ENCODE measurements at regions not wholly inside any gene's neighbourhood (a gene's known extent, or its start where the extent isn't known, plus 50 kb on each side); places are given as distances from the start of the nearest gene placed in this dataset.
"Not testable (repeated sequence)": the region's sequence is repeated elsewhere in the genome, so short reads cannot be mapped to it uniquely, and the experiment has no call there.

GRCh38 chr1:104061637-104062036 is 311.9 kb downstream of the AMY1C start:
- H3K18ac ChIP-seq (ENCODE audit: low read length); H2BK12ac ChIP-seq (ENCODE audit: low read length); H3K36me3 ChIP-seq (ENCODE audit: control insufficient read depth in 1 of 2, insufficient read depth in 2 of 2, low read length in 2 of 2); H4K12ac ChIP-seq (ENCODE audit: low read depth, low read length); H2AFZ ChIP-seq (ENCODE audit: insufficient read depth, low read length, poor library complexity); H2BK120ac ChIP-seq (ENCODE audit: insufficient read depth, low read length, poor library complexity); H4K8ac ChIP-seq (ENCODE audit: low read depth, low read length); H3K4me3 ChIP-seq (ENCODE audit: low read depth, low read length); H3K27me3 ChIP-seq (ENCODE audit: insufficient read depth, low read length); H3K79me2 ChIP-seq (ENCODE audit: control insufficient read depth, insufficient read depth, low read length, poor library complexity); H2AK5ac ChIP-seq (ENCODE audit: low read length); H3K14ac ChIP-seq (ENCODE audit: low read length); H3K4me1 ChIP-seq (ENCODE audit: control insufficient read depth in 1 of 2, insufficient read depth in 2 of 2, low read length in 2 of 2); H3K4me2 ChIP-seq (ENCODE audit: low read length); H4K91ac ChIP-seq (ENCODE audit: low read depth, low read length); H3K79me1 ChIP-seq (ENCODE audit: low read length); DNase-seq; H3K23ac ChIP-seq (ENCODE audit: low read length); H3K9ac ChIP-seq (ENCODE audit: low read length); H3K9me3 ChIP-seq (ENCODE audit: insufficient read depth, low read depth, low read length); H3K4ac ChIP-seq (ENCODE audit: low read depth, low read length); H3K27ac ChIP-seq (ENCODE audit: low read depth, low read length); H2BK5ac ChIP-seq (ENCODE audit: low read depth, low read length, poor library complexity): not testable (repeated sequence)
- no CpG with 5 or more reads among the region's 3 CpGs for WGBS (ENCODE audit: extremely low coverage, insufficient coverage, insufficient read length)

DNA sequence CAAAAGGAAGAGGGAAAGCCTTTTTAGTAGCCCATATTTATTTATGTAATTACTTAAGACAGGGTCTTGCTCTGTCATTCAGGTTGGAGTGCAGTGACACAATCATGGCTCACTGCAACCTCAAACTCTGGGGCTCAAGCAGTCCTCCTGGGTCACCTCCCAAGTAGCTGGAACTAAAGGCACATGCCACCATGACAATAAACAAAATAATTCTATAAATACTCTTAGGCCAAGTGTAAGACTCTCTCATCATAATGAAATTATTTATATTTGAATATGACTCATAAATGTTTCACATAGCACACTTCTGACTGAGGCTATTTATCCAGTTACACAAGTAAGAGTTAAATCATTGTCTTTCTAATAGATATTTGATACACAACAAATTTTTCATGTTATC is 314.7 kb downstream of the AMY1C start:
- Histone ChIP-seq H2BK12ac (ENCODE audit: low read length) (no peak overlapping the region), H3K27ac (ENCODE audit: low read depth, low read length) (no peak overlapping the region), H3K4ac (ENCODE audit: low read depth, low read length) (no peak overlapping the region), H2BK120ac (ENCODE audit: insufficient read depth, low read length, poor library complexity) (no peak overlapping the region), H3K79me1 (ENCODE audit: low read length) (no peaks in the 10 kb centered on the region), H2BK5ac (ENCODE audit: low read depth, low read length, poor library complexity) (no peak overlapping the region), H3K18ac (ENCODE audit: low read length) (no peak overlapping the region), H3K9me3 (ENCODE audit: insufficient read depth, low read depth, low read length) (no peaks in the 10 kb centered on the region), H3K4me2 (ENCODE audit: low read length) (no peak overlapping the region), H3K14ac (ENCODE audit: low read length) (no peak overlapping the region), H3K4me1 (ENCODE audit: control insufficient read depth in 1 of 2, insufficient read depth in 2 of 2, low read length in 2 of 2) (no peaks in the 10 kb centered on the region), H3K79me2 (ENCODE audit: control insufficient read depth, insufficient read depth, low read length, poor library complexity) (no peaks in the 10 kb centered on the region), H2AK5ac (ENCODE audit: low read length) (no peak overlapping the region), H4K91ac (ENCODE audit: low read depth, low read length) (no peak overlapping the region), H4K8ac (ENCODE audit: low read depth, low read length) (no peak overlapping the region), H3K23ac (ENCODE audit: low read length) (no peak overlapping the region), H3K4me3 (ENCODE audit: low read depth, low read length) (no peak overlapping the region), H3K36me3 (ENCODE audit: control insufficient read depth in 1 of 2, insufficient read depth in 2 of 2, low read length in 2 of 2) (no peaks in the 10 kb centered on the region), H2AFZ (ENCODE audit: insufficient read depth, low read length, poor library complexity) (no peak overlapping the region), H3K27me3 (ENCODE audit: insufficient read depth, low read length) (no peaks in the 10 kb centered on the region), H4K12ac (ENCODE audit: low read depth, low read length) (no peak overlapping the region), H3K9ac (ENCODE audit: low read length) (no peak overlapping the region)
- DNase-seq, result no peak

DNA sequence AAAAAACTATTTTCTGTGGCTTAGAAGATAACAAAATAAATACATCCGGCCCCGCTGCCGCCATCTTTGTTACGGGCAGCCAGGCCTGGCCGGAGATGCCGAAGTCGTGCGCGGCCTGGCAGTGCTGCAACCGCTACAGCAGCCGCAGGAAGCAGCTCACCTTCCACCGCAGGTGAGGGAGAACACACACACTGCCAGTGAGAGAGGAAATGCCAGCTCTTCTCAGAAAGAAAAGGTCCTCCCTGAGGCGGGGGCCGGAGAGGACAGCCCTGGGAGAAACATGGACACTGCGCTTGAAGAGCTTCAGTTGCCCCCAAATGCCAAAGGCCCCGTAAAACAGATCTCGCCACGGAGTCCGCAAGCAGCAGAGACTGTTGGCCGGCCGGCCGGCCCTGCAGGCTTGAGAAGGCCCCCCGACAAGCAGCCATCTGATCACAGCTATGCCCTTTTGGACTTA is 323.2 kb downstream of the AMY1C start:
- WGBS (ENCODE audit: extremely low coverage, insufficient coverage, insufficient read length), result no CpG with 5 or more reads among the region's 23 CpGs
- no peak overlapping the region for H2BK12ac ChIP-seq (ENCODE audit: low read length)
- H2AFZ ChIP-seq (ENCODE audit: insufficient read depth, low read length, poor library complexity), result no peak overlapping the region
- H4K12ac ChIP-seq (ENCODE audit: low read depth, low read length), result no peak overlapping the region
- no peak overlapping the region for H3K27ac ChIP-seq (ENCODE audit: low read depth, low read length)
- H3K4ac ChIP-seq (ENCODE audit: low read depth, low read length), result no peak overlapping the region
- H4K8ac ChIP-seq (ENCODE audit: low read depth, low read length), result no peak overlapping the region
- no peaks in the 10 kb centered on the region for H3K4me1 ChIP-seq (ENCODE audit: control insufficient read depth in 1 of 2, insufficient read depth in 2 of 2, low read length in 2 of 2)
- no peak for DNase-seq
- no peak overlapping the region for H3K4me2 ChIP-seq (ENCODE audit: low read length)
- no peaks in the 10 kb centered on the region for H3K79me2 ChIP-seq (ENCODE audit: control insufficient read depth, insufficient read depth, low read length, poor library complexity)
- H2BK5ac ChIP-seq (ENCODE audit: low read depth, low read length, poor library complexity), result no peak overlapping the region
- H2AK5ac ChIP-seq (ENCODE audit: low read length), result no peak overlapping the region
- no peaks in the 10 kb centered on the region for H3K36me3 ChIP-seq (ENCODE audit: control insufficient read depth in 1 of 2, insufficient read depth in 2 of 2, low read length in 2 of 2)
- H3K27me3 ChIP-seq (ENCODE audit: insufficient read depth, low read length), result no peaks in the 10 kb centered on the region
- H3K23ac ChIP-seq (ENCODE audit: low read length), result no peak overlapping the region
- no peak overlapping the region for H4K91ac ChIP-seq (ENCODE audit: low read depth, low read length)
- H3K14ac ChIP-seq (ENCODE audit: low read length), result no peak overlapping the region
- H3K9ac ChIP-seq (ENCODE audit: low read length), result no peak overlapping the region
- no peaks in the 10 kb centered on the region for H3K79me1 ChIP-seq (ENCODE audit: low read length)
- H2BK120ac ChIP-seq (ENCODE audit: insufficient read depth, low read length, poor library complexity), result no peak overlapping the region
- H3K18ac ChIP-seq (ENCODE audit: low read length), result no peak overlapping the region
- H3K4me3 ChIP-seq (ENCODE audit: low read depth, low read length), result no peak overlapping the region
- no peaks in the 10 kb centered on the region for H3K9me3 ChIP-seq (ENCODE audit: insufficient read depth, low read depth, low read length)

GRCh38 chr1:104073463-104073902 is 323.8 kb downstream of the AMY1C start:
- Histone ChIP-seq H2BK12ac (ENCODE audit: low read length) (no peak overlapping the region), H3K4me2 (ENCODE audit: low read length) (no peak overlapping the region), H2BK5ac (ENCODE audit: low read depth, low read length, poor library complexity) (no peak overlapping the region), H3K4me3 (ENCODE audit: low read depth, low read length) (no peak overlapping the region), H2AK5ac (ENCODE audit: low read length) (no peak overlapping the region), H3K4ac (ENCODE audit: low read depth, low read length) (no peak overlapping the region), H4K12ac (ENCODE audit: low read depth, low read length) (no peak overlapping the region), H3K9me3 (ENCODE audit: insufficient read depth, low read depth, low read length) (no peaks in the 10 kb centered on the region), H3K79me1 (ENCODE audit: low read length) (no peaks in the 10 kb centered on the region), H3K14ac (ENCODE audit: low read length) (no peak overlapping the region), H3K23ac (ENCODE audit: low read length) (no peak overlapping the region), H3K79me2 (ENCODE audit: control insufficient read depth, insufficient read depth, low read length, poor library complexity) (no peaks in the 10 kb centered on the region), H3K9ac (ENCODE audit: low read length) (no peak overlapping the region), H4K8ac (ENCODE audit: low read depth, low read length) (no peak overlapping the region), H3K18ac (ENCODE audit: low read length) (no peak overlapping the region), H3K36me3 (ENCODE audit: control insufficient read depth in 1 of 2, insufficient read depth in 2 of 2, low read length in 2 of 2) (no peaks in the 10 kb centered on the region), H2BK120ac (ENCODE audit: insufficient read depth, low read length, poor library complexity) (no peak overlapping the region), H3K27ac (ENCODE audit: low read depth, low read length) (no peak overlapping the region), H2AFZ (ENCODE audit: insufficient read depth, low read length, poor library complexity) (no peak overlapping the region), H3K4me1 (ENCODE audit: control insufficient read depth in 1 of 2, insufficient read depth in 2 of 2, low read length in 2 of 2) (no peaks in the 10 kb centered on the region), H3K27me3 (ENCODE audit: insufficient read depth, low read length) (no peaks in the 10 kb centered on the region), H4K91ac (ENCODE audit: low read depth, low read length) (no peak overlapping the region)
- DNase-seq, result no peak
- WGBS (ENCODE audit: extremely low coverage, insufficient coverage, insufficient read length), result no CpG with 5 or more reads among the region's 19 CpGs

Measured in trophoblast cell (in vitro differentiated cells and primary cell).